Mesendoderm (in vitro differentiated cells): ENCODE measurements at regions not wholly inside any gene's neighbourhood (a gene's known extent, or its start where the extent isn't known, plus 50 kb on each side); places are given as distances from the start of the nearest gene placed in this dataset.

Experiments used
- DNase-seq: peaks from one replicate; pipeline ENCODE4 v3.0.0; 2013
- H2AK5ac ChIP-seq: 2 replicates; pipeline ENCODE4 v1.6.1; 2013; ENCODE audit warnings: low read length, inconsistent platforms
- H2BK120ac ChIP-seq: 2 replicates; pipeline ENCODE4 v1.6.1; 2013; ENCODE audit warnings: low read depth, mild to moderate bottlenecking, low read length, moderate library complexity, mixed read lengths
- H2BK15ac ChIP-seq: replicated peaks from 2 replicates; pipeline ENCODE4 v1.6.1; 2013; ENCODE audit warnings: low read depth, mild to moderate bottlenecking, moderate library complexity
- H2BK5ac ChIP-seq: 2 replicates; pipeline ENCODE4 v1.6.1; 2013; ENCODE audit warnings: low read length, inconsistent platforms
- H3K18ac ChIP-seq: 2 replicates; pipeline ENCODE4 v1.6.1; 2013; ENCODE audit warnings: mild to moderate bottlenecking, low read length, mixed read lengths
- H3K23ac ChIP-seq: one replicate; pipeline ENCODE4 v1.6.1; 2013; ENCODE audit warnings: low read length
- H3K27ac ChIP-seq: 2 replicates; pipeline ENCODE4 v1.5.1; 2013; ENCODE audit warnings: low read depth, mild to moderate bottlenecking, inconsistent platforms, low read length, moderate library complexity
- H3K27me3 ChIP-seq: 2 replicates; pipeline ENCODE4 v1.6.1; 2013; ENCODE audit warnings: low read length, control low read depth, mild to moderate bottlenecking, inconsistent platforms; ENCODE audit not compliant: insufficient read depth, poor library complexity
- H3K36me3 ChIP-seq: 2 replicates; pipeline ENCODE4 v1.6.1; 2013; ENCODE audit warnings: low read length, inconsistent platforms; ENCODE audit not compliant: control insufficient read depth, insufficient read depth
- H3K4ac ChIP-seq: one replicate; pipeline ENCODE4 v1.6.1; 2013; ENCODE audit warnings: low read depth, mild to moderate bottlenecking, low read length, moderate library complexity
- H3K4me1 ChIP-seq: 2 replicates; pipeline ENCODE4 v1.6.1; 2013; ENCODE audit warnings: low read depth, low read length, inconsistent platforms; ENCODE audit not compliant: control insufficient read depth
- H3K4me2 ChIP-seq: 2 replicates; pipeline ENCODE4 v1.6.1; 2013; ENCODE audit warnings: low read length
- H3K4me3 ChIP-seq: 2 replicates; pipeline ENCODE4 v1.5.1; 2013; ENCODE audit warnings: mild to moderate bottlenecking, low read length
- H3K56ac ChIP-seq: one replicate; pipeline ENCODE4 v1.6.1; 2013; ENCODE audit warnings: low read length
- H3K79me1 ChIP-seq: 2 replicates; pipeline ENCODE4 v1.6.1; 2013; ENCODE audit warnings: low read length, inconsistent platforms
- H3K79me2 ChIP-seq: 2 replicates; pipeline ENCODE4 v1.6.1; 2013; ENCODE audit warnings: mild to moderate bottlenecking, low read length; ENCODE audit not compliant: control insufficient read depth, insufficient read depth
- H3K9ac ChIP-seq: 2 replicates; pipeline ENCODE4 v1.6.1; 2013; ENCODE audit warnings: low read length, inconsistent platforms
- H4K5ac ChIP-seq: one replicate; pipeline ENCODE4 v1.6.1; 2013; ENCODE audit warnings: low read length
- H4K8ac ChIP-seq: one replicate; pipeline ENCODE4 v1.6.1; 2013; ENCODE audit warnings: low read depth, mild to moderate bottlenecking, control low read depth, low read length, moderate library complexity
- WGBS: extraction: QIAGEN DNeasy Blood & Tissue Kit; methylation state at CpG from one replicate; pipeline ENCODE4 v1.1.7; 2013; ENCODE audit warnings: low lambda C conversion rate, missing lambda C conversion rate; ENCODE audit not compliant: insufficient coverage; ENCODE audit errors: extremely low coverage; 5-methylcytosine and 5-hydroxymethylcytosine counted together

DNA sequence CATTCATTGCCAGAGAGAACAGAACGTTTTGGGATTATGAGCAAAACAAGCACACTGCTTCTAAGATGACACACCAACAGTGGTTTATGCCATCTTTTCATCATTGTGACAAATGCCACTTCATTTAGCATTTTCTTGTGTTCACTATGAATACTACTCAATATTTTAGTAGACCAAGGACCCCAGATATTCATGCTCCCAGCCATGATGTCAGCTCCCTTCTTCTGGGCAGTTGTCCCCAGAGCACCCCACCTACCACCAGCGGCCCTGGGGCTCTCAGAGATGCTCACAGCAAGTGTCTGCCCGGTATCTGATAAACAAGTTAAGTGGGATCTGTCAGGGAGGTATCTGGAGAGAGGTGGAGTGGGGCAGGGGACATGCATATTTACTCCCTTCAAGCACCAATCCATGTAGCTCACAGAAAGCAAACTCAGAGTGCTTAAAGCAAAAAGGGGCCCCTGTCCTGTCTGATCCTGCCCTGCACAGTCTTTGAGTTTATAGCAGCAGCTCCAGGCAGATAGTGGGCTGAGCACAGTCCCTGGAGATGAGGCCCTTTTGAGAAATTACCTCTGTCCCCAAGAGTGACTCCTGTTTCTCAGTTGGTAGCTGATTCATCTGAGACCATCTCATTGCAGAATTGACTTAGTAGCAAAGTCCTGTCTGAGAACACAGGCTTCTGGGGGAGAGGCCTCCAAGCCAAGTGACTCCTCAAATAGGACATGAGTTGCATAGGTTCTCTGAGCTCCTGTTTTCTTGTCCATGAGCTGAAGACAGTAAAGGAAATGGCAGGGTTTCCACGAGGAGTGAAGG is 281.8 kb upstream of the KLF6 start:
- Histone ChIP-seq H3K27ac (no peak overlapping the region), H2AK5ac (no peak overlapping the region), H4K5ac (no peak overlapping the region), H3K36me3 (no peaks in the 10 kb centered on the region), H3K23ac (no peak overlapping the region), H3K56ac (no peak overlapping the region), H3K4me2 (no peak overlapping the region), H3K4me1 (no peaks in the 10 kb centered on the region), H3K27me3 (no peaks in the 10 kb centered on the region), H2BK15ac (no peak overlapping the region), H2BK120ac (no peak overlapping the region), H3K18ac (no peak overlapping the region), H3K4me3 (no peak overlapping the region), H3K79me1 (no peaks in the 10 kb centered on the region), H3K79me2 (no peaks in the 10 kb centered on the region), H3K4ac (no peak overlapping the region), H2BK5ac (no peak overlapping the region), H3K9ac (no peak overlapping the region), H4K8ac (no peak overlapping the region)
- no peak for DNase-seq
- WGBS = no CpG with 5 or more reads among the region's 4 CpGs

DNA sequence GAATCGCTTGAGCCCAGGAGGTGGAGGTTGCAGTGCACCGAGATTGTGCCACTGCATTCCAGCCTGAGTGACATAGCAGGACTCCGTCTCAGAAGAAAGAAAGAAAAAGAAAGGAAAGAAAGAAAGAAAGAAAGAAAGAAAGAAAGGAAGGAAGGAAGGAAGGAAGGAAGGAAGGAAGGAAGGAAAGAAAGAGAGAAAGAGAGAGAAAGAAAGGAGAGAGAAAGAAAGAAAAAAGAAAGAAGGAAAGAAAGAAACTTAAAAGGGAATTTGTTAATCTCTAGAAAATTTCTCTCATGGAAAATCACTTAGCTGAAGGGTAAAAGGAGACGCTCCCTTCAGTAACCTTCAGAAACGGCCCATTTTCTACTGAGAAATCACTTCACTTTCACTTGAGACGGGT is 279.5 kb upstream of the KLF6 start:
- H3K56ac ChIP-seq = no peak overlapping the region
- no CpG with 5 or more reads among the region's 6 CpGs for WGBS

DNA sequence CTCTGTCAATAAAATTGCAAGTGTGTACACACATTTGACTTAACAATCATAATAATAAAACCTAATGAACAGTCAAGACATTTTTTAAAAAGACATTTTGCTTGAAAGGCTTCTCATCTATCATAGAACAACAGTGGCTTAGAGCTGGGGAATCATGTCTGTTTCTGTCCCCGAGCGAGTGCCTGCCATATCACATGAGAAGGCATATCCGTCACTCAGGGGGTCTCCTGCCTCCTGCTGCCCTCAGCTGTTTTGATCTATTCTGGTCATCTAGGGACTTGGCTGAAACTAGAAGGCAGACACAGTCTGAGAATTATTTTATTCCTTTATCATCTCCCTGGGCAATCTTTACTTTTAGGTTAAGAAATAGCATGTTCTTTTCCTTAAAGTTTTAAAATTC is 278.7 kb upstream of the KLF6 start:
- H4K8ac ChIP-seq = no peak overlapping the region
- no CpG with 5 or more reads among the region's 3 CpGs for WGBS
- H2BK15ac ChIP-seq = no peak overlapping the region
- no peak overlapping the region for H3K4ac ChIP-seq
- no peak overlapping the region for H2BK5ac ChIP-seq
- no peak overlapping the region for H3K27ac ChIP-seq
- H3K79me1 ChIP-seq = no peaks in the 10 kb centered on the region
- H2AK5ac ChIP-seq = no peak overlapping the region
- H3K27me3 ChIP-seq = no peaks in the 10 kb centered on the region
- no peaks in the 10 kb centered on the region for H3K79me2 ChIP-seq
- no peak overlapping the region for H3K9ac ChIP-seq
- H3K36me3 ChIP-seq = no peaks in the 10 kb centered on the region
- H3K23ac ChIP-seq = no peak overlapping the region
- no peak overlapping the region for H2BK120ac ChIP-seq
- no peak overlapping the region for H4K5ac ChIP-seq
- H3K56ac ChIP-seq = no peak overlapping the region
- no peak for DNase-seq
- no peaks in the 10 kb centered on the region for H3K4me1 ChIP-seq
- no peak overlapping the region for H3K4me2 ChIP-seq
- H3K18ac ChIP-seq = no peak overlapping the region
- no peak overlapping the region for H3K4me3 ChIP-seq

More for the DNA sequence above, 279.5 kb upstream of the KLF6 start:
- no peaks in the 10 kb centered on the region for H3K4me1 ChIP-seq
- H3K4ac ChIP-seq = no peak overlapping the region
- H4K8ac ChIP-seq = no peak overlapping the region
- H3K18ac ChIP-seq = no peak overlapping the region
- no peak overlapping the region for H3K27ac ChIP-seq
- no peak for DNase-seq
- H3K79me1 ChIP-seq = no peaks in the 10 kb centered on the region
- H2AK5ac ChIP-seq = no peak overlapping the region
- H2BK15ac ChIP-seq = no peak overlapping the region
- no peak overlapping the region for H2BK120ac ChIP-seq
- H4K5ac ChIP-seq = no peak overlapping the region
- no peak overlapping the region for H3K23ac ChIP-seq
- H3K4me3 ChIP-seq = no peak overlapping the region
- H3K4me2 ChIP-seq = no peak overlapping the region
- no peaks in the 10 kb centered on the region for H3K27me3 ChIP-seq
- H2BK5ac ChIP-seq = no peak overlapping the region
- no peaks in the 10 kb centered on the region for H3K79me2 ChIP-seq
- no peaks in the 10 kb centered on the region for H3K36me3 ChIP-seq
- H3K9ac ChIP-seq = no peak overlapping the region

DNA sequence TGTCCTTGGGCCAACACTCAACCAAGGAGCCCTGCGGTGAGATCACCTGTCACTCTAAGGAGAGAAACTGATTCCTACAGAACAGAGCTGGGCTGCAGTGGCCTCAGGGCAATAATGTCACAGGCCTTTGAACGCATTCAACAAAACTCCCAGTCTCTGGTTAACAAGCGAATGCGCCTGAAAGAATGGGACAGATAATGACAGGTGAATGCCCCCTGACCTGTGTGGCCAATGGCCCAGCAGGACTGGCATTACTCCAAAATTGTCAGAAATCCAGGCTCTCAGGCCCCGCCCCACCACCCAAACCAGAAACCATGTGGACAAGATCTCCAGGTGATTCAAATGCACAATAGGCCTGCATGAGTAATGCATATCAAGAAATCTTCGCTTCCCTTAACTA is 277.7 kb upstream of the KLF6 start:
- Histone ChIP-seq H3K9ac (no peak overlapping the region), H3K27ac (no peak overlapping the region), H3K18ac (no peak overlapping the region), H3K4me2 (no peak overlapping the region), H3K23ac (no peak overlapping the region), H3K79me2 (no peaks in the 10 kb centered on the region), H3K4me1 (no peaks in the 10 kb centered on the region), H4K8ac (no peak overlapping the region), H3K36me3 (no peaks in the 10 kb centered on the region), H3K4ac (no peak overlapping the region), H2BK5ac (no peak overlapping the region), H3K56ac (no peak overlapping the region), H2BK120ac (no peak overlapping the region), H4K5ac (no peak overlapping the region), H3K4me3 (no peak overlapping the region), H3K79me1 (no peaks in the 10 kb centered on the region), H2AK5ac (no peak overlapping the region), H3K27me3 (no peaks in the 10 kb centered on the region), H2BK15ac (no peak overlapping the region)
- no CpG with 5 or more reads among the region's 6 CpGs for whole genome bisulfite sequencing
- no peak for DNase-seq

DNA sequence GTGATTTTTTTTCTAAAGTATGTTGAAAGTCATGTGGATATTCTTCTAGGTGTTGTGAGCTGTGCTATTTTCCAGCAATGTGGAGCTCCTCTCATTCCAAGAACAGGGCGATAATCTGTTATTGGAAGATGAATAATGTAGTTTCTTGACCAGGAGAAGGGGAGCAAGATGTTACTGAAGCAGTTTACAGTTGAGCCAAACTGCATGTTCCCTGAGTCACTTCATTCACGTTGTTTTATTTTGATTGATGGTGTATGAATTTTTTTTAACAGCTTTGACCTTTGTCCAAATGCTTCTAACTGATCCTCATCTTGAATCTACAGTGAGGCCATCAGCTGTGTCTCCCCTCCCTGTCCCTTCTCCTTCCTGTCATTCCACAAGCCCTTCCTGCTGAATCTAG is 277.1 kb upstream of the KLF6 start:
- no peaks in the 10 kb centered on the region for H3K27me3 ChIP-seq

DNA sequence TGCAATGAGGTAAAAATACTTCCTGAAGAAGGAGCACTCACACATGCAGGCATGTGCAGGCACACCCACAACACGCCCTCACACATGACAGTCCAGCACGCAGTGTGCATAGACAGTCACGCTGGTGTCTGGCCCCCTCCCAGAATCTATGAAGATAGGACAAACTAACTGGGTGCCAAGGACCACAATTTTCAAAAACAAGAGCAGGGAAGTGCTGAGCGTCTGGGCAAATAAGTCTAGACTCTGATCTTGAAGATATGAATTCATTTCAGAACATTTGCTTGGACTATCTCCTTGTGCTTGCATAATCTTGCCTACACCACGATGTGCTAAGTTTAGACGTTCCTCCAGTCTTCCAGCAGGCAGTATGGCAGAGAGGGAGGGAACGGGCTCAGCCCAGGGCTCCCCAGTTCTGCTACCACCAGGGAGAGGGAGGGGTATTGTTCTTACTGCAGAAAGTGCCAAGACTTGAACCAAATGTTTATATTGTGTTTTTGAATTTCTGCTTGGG is 276.5 kb upstream of the KLF6 start:
- Histone ChIP-seq H3K56ac (no peak overlapping the region), H3K79me1 (no peaks in the 10 kb centered on the region), H4K8ac (no peak overlapping the region), H3K36me3 (no peaks in the 10 kb centered on the region), H3K4me3 (no peak overlapping the region), H2AK5ac (no peak overlapping the region), H2BK120ac (no peak overlapping the region), H2BK5ac (no peak overlapping the region), H2BK15ac (no peak overlapping the region), H3K4me1 (no peaks in the 10 kb centered on the region), H3K18ac (no peak overlapping the region), H3K27me3 (no peaks in the 10 kb centered on the region), H3K9ac (no peak overlapping the region), H3K23ac (no peak overlapping the region), H3K4me2 (no peak overlapping the region), H3K27ac (no peak overlapping the region), H3K4ac (no peak overlapping the region), H4K5ac (no peak overlapping the region), H3K79me2 (no peaks in the 10 kb centered on the region)
- no CpG with 5 or more reads among the region's 7 CpGs for WGBS
- DNase-seq = no peak

More for the DNA sequence above, 277.1 kb upstream of the KLF6 start:
- Histone ChIP-seq H4K8ac (no peak overlapping the region), H3K79me2 (no peaks in the 10 kb centered on the region), H2AK5ac (no peak overlapping the region), H3K23ac (no peak overlapping the region), H3K4ac (no peak overlapping the region), H3K4me2 (no peak overlapping the region), H3K36me3 (no peaks in the 10 kb centered on the region), H3K4me1 (no peaks in the 10 kb centered on the region), H3K9ac (no peak overlapping the region), H2BK15ac (no peak overlapping the region), H3K79me1 (no peaks in the 10 kb centered on the region), H4K5ac (no peak overlapping the region), H2BK5ac (no peak overlapping the region), H3K18ac (no peak overlapping the region), H3K56ac (no peak overlapping the region), H3K27ac (no peak overlapping the region), H3K4me3 (no peak overlapping the region), H2BK120ac (no peak overlapping the region)
- no peak for DNase-seq
- WGBS = no CpG with 5 or more reads among the region's 2 CpGs
